HL-60 (cell line): ENCODE measurements at regions not wholly inside any gene's neighbourhood (a gene's known extent, or its start where the extent isn't known, plus 50 kb on each side); places are given as distances from the start of the nearest gene placed in this dataset.

Experiments used
- DNase-seq, 2 experiments: peaks; one replicate each; pipeline ENCODE4 v3.0.0-alpha.2; 2010 to 2020; ENCODE audit warnings: low read depth in 1 of 2, low spot score in 1 of 2
- H3K27ac ChIP-seq: fragments of 250-450 bp; sonication (Bioruptor Pico); replicated peaks from 2 replicates; pipeline ENCODE4 v1.5.1; 2020; ENCODE audit warnings: mild to moderate bottlenecking, moderate library complexity
- H3K27me3 ChIP-seq: fragments of 250-450 bp; sonication (Bioruptor Pico); 2 replicates; pipeline ENCODE4 v1.5.1; 2021; ENCODE audit warnings: mild to moderate bottlenecking, moderate library complexity; ENCODE audit not compliant: insufficient read depth, poor library complexity, severe bottlenecking
- H3K4me3 ChIP-seq: replicated peaks from 2 replicates; pipeline ENCODE4 v1.5.1; 2011; ENCODE audit warnings: mild to moderate bottlenecking, control low read depth, low read length; ENCODE audit not compliant: insufficient read depth
- CTCF ChIP-seq: IDR thresholded peaks from one replicate; pipeline ENCODE4 v1.5.1; 2011; ENCODE audit warnings: low read length, control low read depth, inconsistent platforms; ENCODE audit not compliant: insufficient read depth
- GABPA ChIP-seq: IDR thresholded peaks from 2 replicates; pipeline ENCODE4 v1.6.1; 2012; ENCODE audit warnings: low read depth
- POLR2AphosphoS5 ChIP-seq: IDR thresholded peaks from 2 replicates; pipeline ENCODE4 v1.6.1; 2012; ENCODE audit warnings: low read depth
- REST ChIP-seq: IDR thresholded peaks from 2 replicates; pipeline ENCODE4 v1.6.1; 2012; ENCODE audit warnings: low read depth; ENCODE audit not compliant: insufficient replicate concordance
- SPI1 ChIP-seq: IDR thresholded peaks from 2 replicates; pipeline ENCODE4 v1.6.1; 2012; ENCODE audit warnings: low read depth, mild to moderate bottlenecking, borderline replicate concordance

GRCh38 chr11:30133281-30133680, 97.5 kb upstream of the FSHB start:
- Histone ChIP-seq H3K27ac (no peak overlapping the region), H3K4me3 (no peak overlapping the region), H3K27me3 (no peaks in the 10 kb centered on the region)
- TF ChIP-seq GABPA (no peak), CTCF (no peak), SPI1 (no peak), POLR2AphosphoS5 (no peak), REST (no peak)
- DNase-seq: no peak

GRCh38 chr11:30143098-30143705, 87.6 kb upstream of the FSHB start:
- no peak overlapping the region for H3K27ac ChIP-seq
- peak; percentile 10 for DNase-seq
- TF ChIP-seq CTCF (peak; percentile 64), POLR2AphosphoS5 (no peak), REST (no peak)
- no peak overlapping the region for H3K4me3 ChIP-seq
- H3K27me3 ChIP-seq: peaks cover 2% of the 10 kb centered on the region

GRCh38 chr11:30147293-30147692, 83.5 kb upstream of the FSHB start:
- H3K27me3 ChIP-seq: no peaks in the 10 kb centered on the region
- TF ChIP-seq POLR2AphosphoS5: no peak
- no peak for TF ChIP-seq GABPA
- no peak for TF ChIP-seq SPI1
- no peak for TF ChIP-seq CTCF
- no peak for TF ChIP-seq REST
- no peak overlapping the region for H3K4me3 ChIP-seq
- DNase-seq: no peak
- H3K27ac ChIP-seq: no peak overlapping the region
